Activated B cell treated with CpG ODN at 0.5 μM for 24 hours (primary cell): ENCODE measurements at regions not wholly inside any gene's neighbourhood (a gene's known extent, or its start where the extent isn't known, plus 50 kb on each side); places are given as distances from the start of the nearest gene placed in this dataset.

Source experiments
- ATAC-seq: fragments of 200-7000 bp; cut with Tn5 transposase; one replicate; pipeline ENCODE4 v1.10.0; 2021; ENCODE audit warnings: low read depth, mild to moderate bottlenecking, moderate library complexity
- CTCF ChIA-PET: fragments of 350-600 bp; sonication (Branson Sonifier 250); formaldehyde crosslinking; loops from one replicate; lab custom pipeline; 2021; ENCODE audit warnings: antibody characterized with exemption; lab: Charles Lee
- POLR2A ChIA-PET: fragments of 350-600 bp; sonication (Branson Sonifier 250); formaldehyde crosslinking; loops from one replicate; lab custom pipeline; 2021; ENCODE audit warnings: antibody characterized with exemption; lab: Charles Lee
- DNase-seq: peaks from one replicate; pipeline ENCODE4 v3.0.0; 2022
- H3K27ac Mint-ChIP-seq: one replicate; pipeline ENCODE4 v1.8.0; 2020; ENCODE audit warnings: mixed read lengths
- H3K27me3 Mint-ChIP-seq: one replicate; pipeline ENCODE4 v1.8.0; 2021; ENCODE audit warnings: mixed read lengths
- H3K36me3 Mint-ChIP-seq: one replicate; pipeline ENCODE4 v1.8.0; 2021; ENCODE audit warnings: low read depth, mixed read lengths
- H3K4me1 Mint-ChIP-seq: one replicate; pipeline ENCODE4 v1.8.0; 2021; ENCODE audit warnings: mixed read lengths
- H3K4me3 Mint-ChIP-seq: one replicate; pipeline ENCODE4 v1.8.0; 2020; ENCODE audit warnings: mild to moderate bottlenecking, mixed read lengths
- H3K9me3 Mint-ChIP-seq: one replicate; pipeline ENCODE4 v1.8.0; 2020; ENCODE audit warnings: mixed read lengths
- intact Hi-C: fragments of 100-400 bp; cut with micrococcal nuclease; formaldehyde crosslinking; loops from one replicate; pipeline ENCODE4 v1.15.1; 2024
- TF ChIP-seq, protein P1 (sequence below): fragments of 200-600 bp; IDR thresholded peaks from one replicate; pipeline ENCODE4 v1.8.0; 2022; ENCODE audit warnings: antibody characterized with exemption, mild to moderate bottlenecking

DNA sequence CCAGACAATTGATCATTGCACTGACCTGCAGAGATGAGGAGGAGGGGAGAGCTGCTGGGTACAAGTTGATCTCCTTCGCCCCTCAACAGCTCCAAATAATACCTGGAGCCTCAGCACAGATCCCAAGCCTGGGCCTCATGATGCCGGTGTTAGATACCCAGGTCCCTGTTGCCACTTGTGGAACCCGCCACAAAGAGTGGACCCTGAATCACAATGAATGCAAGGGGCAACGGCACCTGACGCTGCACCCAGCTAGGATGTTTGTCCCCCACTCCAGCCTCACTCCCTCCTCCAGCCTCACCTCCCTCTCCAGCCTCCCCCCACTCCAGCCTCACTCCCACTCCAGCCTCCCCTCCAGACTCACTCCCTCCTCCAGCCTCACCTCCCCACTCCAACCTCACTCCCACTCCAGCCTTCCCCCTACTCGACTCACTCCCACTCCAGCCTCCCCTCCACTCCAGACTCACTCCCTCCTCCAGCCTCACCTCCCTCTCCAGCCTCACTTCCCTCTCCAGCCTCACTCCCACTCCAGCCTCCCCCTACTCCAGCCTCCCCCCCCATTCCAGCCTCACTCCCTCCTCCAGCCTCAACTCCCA lies 879.0 kb downstream of the BRD1 start:
- Mint-ChIP-seq H3K27me3 (peaks cover 9% of the 10 kb centered on the region), H3K4me3 (no peak overlapping the region), H3K9me3 (no peaks in the 10 kb centered on the region), H3K36me3 (no peaks in the 10 kb centered on the region), H3K4me1 (no peaks in the 10 kb centered on the region), H3K27ac (no peak overlapping the region)
- ATAC-seq = no peak
- DNase-seq = no peak
- CTCF ChIA-PET = no interaction called here
- POLR2A ChIA-PET = no interaction called here
- intact Hi-C loops = no loop called here
- TF ChIP-seq, protein P1, sequence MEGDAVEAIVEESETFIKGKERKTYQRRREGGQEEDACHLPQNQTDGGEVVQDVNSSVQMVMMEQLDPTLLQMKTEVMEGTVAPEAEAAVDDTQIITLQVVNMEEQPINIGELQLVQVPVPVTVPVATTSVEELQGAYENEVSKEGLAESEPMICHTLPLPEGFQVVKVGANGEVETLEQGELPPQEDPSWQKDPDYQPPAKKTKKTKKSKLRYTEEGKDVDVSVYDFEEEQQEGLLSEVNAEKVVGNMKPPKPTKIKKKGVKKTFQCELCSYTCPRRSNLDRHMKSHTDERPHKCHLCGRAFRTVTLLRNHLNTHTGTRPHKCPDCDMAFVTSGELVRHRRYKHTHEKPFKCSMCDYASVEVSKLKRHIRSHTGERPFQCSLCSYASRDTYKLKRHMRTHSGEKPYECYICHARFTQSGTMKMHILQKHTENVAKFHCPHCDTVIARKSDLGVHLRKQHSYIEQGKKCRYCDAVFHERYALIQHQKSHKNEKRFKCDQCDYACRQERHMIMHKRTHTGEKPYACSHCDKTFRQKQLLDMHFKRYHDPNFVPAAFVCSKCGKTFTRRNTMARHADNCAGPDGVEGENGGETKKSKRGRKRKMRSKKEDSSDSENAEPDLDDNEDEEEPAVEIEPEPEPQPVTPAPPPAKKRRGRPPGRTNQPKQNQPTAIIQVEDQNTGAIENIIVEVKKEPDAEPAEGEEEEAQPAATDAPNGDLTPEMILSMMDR = no peak

GRCh38 chr22:48947636-48948035 lies 880.0 kb downstream of the BRD1 start:
- TF ChIP-seq, protein P1 = no peak
- ATAC-seq (no peak), DNase-seq (no peak)
- ChIA-PET POLR2A (no interaction called here), CTCF (no interaction called here)
- Mint-ChIP-seq H3K4me3 (no peak overlapping the region), H3K4me1 (no peaks in the 10 kb centered on the region), H3K9me3 (no peaks in the 10 kb centered on the region), H3K36me3 (no peaks in the 10 kb centered on the region), H3K27me3 (peaks cover 9% of the 10 kb centered on the region), H3K27ac (no peak overlapping the region)
- intact Hi-C loops = no loop called here

DNA sequence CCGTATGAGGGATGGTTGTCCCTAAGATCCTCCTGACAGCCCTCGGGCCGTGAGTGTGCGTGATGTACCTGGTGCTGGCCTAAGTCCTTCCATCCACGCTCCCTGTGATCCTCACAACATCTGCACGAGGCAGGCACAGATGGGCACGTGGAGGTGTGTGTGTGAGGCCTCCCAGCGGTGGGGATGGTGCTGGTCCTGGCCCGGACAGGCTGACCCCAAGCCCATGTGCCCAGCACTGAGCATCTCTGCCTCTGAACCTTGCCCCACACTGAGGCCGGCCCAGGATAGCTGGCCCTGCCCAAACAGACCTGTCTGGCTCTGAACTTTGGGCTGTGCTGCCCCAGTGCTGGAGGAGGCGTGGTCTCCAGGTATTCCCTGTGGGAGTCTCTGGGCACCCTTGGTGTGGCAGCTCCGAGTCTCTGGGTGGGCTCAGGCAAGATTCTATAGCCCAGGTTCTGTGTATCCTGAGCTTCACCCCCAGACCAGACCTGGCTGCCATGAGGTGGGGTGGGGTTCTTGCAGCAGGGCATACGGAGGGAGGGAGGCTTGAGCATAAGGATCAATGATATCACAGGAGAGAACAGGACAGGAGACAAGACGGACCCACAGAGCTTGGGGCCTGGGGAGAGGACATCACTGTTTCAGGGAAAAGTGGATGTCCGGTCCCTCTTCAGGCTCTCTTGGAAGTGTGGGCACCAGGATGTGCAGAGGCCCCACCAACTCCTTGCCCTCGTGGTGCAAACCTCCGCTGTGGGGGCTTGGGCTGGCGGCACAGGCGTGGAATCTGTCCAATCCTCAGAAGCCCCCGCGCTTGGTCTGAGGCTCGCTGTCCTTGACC lies 881.8 kb downstream of the BRD1 start:
- CTCF ChIA-PET = no interaction called here
- Mint-ChIP-seq H3K4me1 (no peaks in the 10 kb centered on the region), H3K27me3 (peaks cover 9% of the 10 kb centered on the region), H3K4me3 (no peak overlapping the region), H3K9me3 (no peaks in the 10 kb centered on the region), H3K27ac (no peak overlapping the region), H3K36me3 (no peaks in the 10 kb centered on the region)
- POLR2A ChIA-PET = no interaction called here
- intact Hi-C loops = no loop called here
- TF ChIP-seq, protein P1 = no peak
- no peak for DNase-seq
- ATAC-seq = no peak

GRCh38 chr22:48944751-48945620 lies 882.7 kb downstream of the BRD1 start:
- no peak overlapping the region for H3K4me3 Mint-ChIP-seq
- intact Hi-C loops = no loop called here
- ATAC-seq (no peak), DNase-seq (no peak)
- H3K27ac Mint-ChIP-seq = no peak overlapping the region
- ChIA-PET POLR2A (no interaction called here), CTCF (no interaction called here)
- no peaks in the 10 kb centered on the region for H3K9me3 Mint-ChIP-seq
- H3K4me1 Mint-ChIP-seq = no peaks in the 10 kb centered on the region
- peaks cover 5% of the 10 kb centered on the region for H3K27me3 Mint-ChIP-seq
- TF ChIP-seq, protein P1 = no peak
- H3K36me3 Mint-ChIP-seq = no peaks in the 10 kb centered on the region

GRCh38 chr22:48944433-48944750 lies 883.3 kb downstream of the BRD1 start:
- peaks cover 1% of the 10 kb centered on the region for H3K27me3 Mint-ChIP-seq
- TF ChIP-seq, protein P1 = no peak
- H3K4me1 Mint-ChIP-seq = no peaks in the 10 kb centered on the region
- no peak overlapping the region for H3K27ac Mint-ChIP-seq
- DNase-seq (no peak), ATAC-seq (no peak)
- ChIA-PET POLR2A (no interaction called here), CTCF (no interaction called here)
- no peak overlapping the region for H3K4me3 Mint-ChIP-seq
- intact Hi-C loops = no loop called here
- no peaks in the 10 kb centered on the region for H3K36me3 Mint-ChIP-seq
- H3K9me3 Mint-ChIP-seq = no peaks in the 10 kb centered on the region
